Choroid plexus epithelial cell (primary cell): ENCODE measurements at regions not wholly inside any gene's neighbourhood (a gene's known extent, or its start where the extent isn't known, plus 50 kb on each side); places are given as distances from the start of the nearest gene placed in this dataset.
"Not testable (repeated sequence)": the region's sequence is repeated elsewhere in the genome, so short reads cannot be mapped to it uniquely, and the experiment has no call there.

Source experiments
- DNase-seq: peaks from one replicate; pipeline ENCODE4 v3.0.0-alpha.2; 2010; ENCODE audit warnings: low read depth
- H3K4me3 ChIP-seq: 2 replicates; pipeline ENCODE4 v1.5.1; 2011; ENCODE audit warnings: low read depth, mild to moderate bottlenecking, control low read depth, low read length, moderate library complexity
- TF ChIP-seq, protein P1 (sequence below): conservative IDR thresholded peaks from 2 replicates; pipeline ENCODE4 v1.5.1; 2011; ENCODE audit warnings: low read depth, mild to moderate bottlenecking, control low read depth, inconsistent platforms, low read length, moderate library complexity

DNA sequence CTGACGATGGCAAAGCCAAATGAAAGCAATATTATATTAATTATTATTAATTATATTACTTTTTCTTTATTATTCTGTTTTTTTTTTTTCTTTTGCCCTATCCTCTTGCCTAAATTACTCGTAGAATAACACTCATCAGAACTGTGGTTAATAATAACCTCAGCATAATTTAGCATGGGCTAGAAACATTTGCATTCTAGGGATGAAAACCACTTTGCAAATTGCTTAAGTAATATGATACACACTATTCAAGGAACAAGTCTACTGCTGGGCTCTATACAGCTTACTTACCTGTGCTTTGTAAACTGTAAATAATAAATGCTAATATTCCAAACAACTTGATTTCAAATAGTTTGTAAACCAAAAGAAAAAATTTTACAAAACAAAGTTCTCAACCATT, 375.8 kb downstream of the HGF start:
- no peak for DNase-seq
- TF ChIP-seq, protein P1, sequence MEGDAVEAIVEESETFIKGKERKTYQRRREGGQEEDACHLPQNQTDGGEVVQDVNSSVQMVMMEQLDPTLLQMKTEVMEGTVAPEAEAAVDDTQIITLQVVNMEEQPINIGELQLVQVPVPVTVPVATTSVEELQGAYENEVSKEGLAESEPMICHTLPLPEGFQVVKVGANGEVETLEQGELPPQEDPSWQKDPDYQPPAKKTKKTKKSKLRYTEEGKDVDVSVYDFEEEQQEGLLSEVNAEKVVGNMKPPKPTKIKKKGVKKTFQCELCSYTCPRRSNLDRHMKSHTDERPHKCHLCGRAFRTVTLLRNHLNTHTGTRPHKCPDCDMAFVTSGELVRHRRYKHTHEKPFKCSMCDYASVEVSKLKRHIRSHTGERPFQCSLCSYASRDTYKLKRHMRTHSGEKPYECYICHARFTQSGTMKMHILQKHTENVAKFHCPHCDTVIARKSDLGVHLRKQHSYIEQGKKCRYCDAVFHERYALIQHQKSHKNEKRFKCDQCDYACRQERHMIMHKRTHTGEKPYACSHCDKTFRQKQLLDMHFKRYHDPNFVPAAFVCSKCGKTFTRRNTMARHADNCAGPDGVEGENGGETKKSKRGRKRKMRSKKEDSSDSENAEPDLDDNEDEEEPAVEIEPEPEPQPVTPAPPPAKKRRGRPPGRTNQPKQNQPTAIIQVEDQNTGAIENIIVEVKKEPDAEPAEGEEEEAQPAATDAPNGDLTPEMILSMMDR: no peak
- no peak overlapping the region for H3K4me3 ChIP-seq

DNA sequence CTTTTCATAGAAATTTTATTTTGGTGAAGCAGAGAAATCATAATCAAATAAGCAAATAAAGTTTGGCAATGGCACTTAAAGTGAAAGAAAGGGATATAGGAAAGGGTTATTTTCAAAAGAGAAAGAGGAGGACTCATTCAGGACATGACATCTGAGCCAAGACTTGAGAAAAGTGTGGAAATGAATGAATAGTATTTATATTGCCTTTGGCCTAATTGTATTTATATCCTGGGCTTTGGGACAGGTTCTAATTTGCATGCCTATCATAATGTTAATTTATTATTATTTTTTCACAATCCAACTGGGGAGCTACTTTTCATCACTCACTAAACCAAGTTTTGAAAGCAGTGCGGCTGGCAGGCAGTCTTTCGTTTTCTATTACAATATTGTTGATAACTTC, 376.8 kb downstream of the HGF start:
- TF ChIP-seq, protein P1: no peak
- H3K4me3 ChIP-seq: no peak overlapping the region
- no peak for DNase-seq

DNA sequence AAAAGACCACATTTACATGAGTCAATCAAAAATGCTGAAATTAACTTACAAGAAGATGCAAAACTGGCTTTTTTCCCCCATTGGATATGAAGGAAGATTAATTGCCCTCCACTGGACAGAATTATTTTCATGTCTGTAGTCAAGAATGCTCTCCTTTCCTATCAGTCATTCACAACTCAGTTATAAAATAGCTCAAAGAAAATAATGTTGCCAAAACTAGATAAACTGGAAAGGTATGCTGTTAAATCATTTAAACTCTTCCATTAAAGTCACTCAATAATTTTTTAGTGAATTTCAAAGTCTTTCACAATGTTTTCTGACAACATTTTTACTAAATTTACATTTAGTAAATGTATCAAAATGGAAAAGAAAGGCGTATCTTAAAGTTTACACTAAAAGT, 384.5 kb downstream of the HGF start:
- TF ChIP-seq, protein P1: no peak
- H3K4me3 ChIP-seq: no peak overlapping the region
- DNase-seq: no peak

DNA sequence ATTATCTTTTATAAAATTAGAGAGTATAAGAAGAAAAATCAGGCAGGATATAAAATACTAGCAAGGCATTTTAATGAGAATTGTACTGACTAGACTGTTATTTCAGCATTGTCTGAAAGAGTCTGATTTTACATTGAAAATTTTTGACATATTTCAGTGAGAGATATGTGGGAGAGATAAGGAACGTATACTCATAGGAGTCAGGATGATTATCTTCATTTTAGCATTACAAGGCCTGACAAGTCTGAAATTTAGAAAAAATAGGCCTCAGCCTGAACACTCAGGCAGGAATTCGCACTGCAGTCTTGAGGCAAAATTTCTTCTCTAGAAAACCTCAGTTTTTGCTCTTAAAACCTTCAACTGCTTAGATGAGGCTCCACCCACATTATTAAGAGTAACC, 386.0 kb downstream of the HGF start:
- TF ChIP-seq, protein P1: no peak
- no peak for DNase-seq

DNA sequence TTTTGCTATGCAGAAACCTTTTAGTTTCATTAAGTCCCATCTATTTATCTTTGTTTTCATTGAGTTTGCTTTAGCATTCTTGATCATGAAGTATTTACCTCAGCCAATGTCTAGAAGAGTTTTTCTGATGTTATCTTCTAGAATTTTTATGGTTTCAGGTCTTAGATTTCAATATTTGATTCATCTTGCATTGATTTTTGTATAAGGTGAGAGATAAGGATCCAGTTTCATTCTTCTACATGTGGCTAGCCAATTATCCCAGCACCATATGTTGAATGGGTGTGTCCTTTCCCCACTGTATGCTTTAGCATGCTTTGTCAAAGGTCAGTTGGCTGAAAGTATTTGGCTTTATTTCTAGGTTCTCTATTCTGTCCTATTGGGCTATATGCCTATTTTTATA, 395.2 kb downstream of the HGF start:
- not testable (repeated sequence) for DNase-seq, H3K4me3 ChIP-seq

More for the DNA sequence above, 386.0 kb downstream of the HGF start:
- no peak overlapping the region for H3K4me3 ChIP-seq

DNA sequence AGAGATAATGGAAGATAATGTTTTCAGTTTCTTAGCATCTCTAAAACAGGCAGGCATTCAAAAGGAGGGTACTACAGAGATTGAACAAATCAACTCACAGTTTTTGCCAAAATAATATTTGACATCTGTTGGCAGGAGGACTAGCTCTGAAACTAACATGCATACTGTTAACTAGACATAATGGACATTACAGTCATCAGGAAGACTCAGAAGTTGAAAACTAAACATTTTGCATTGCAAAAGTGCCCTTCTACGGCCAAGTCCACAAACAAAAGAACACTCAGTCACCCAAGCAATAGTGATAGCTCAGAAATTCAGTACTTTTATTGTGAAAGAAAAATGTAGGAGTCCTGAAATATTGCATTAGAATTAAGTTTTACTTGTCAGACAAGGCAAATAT, 399.0 kb downstream of the HGF start:
- no peak overlapping the region for H3K4me3 ChIP-seq
- no peak for DNase-seq
- TF ChIP-seq, protein P1: no peak

DNA sequence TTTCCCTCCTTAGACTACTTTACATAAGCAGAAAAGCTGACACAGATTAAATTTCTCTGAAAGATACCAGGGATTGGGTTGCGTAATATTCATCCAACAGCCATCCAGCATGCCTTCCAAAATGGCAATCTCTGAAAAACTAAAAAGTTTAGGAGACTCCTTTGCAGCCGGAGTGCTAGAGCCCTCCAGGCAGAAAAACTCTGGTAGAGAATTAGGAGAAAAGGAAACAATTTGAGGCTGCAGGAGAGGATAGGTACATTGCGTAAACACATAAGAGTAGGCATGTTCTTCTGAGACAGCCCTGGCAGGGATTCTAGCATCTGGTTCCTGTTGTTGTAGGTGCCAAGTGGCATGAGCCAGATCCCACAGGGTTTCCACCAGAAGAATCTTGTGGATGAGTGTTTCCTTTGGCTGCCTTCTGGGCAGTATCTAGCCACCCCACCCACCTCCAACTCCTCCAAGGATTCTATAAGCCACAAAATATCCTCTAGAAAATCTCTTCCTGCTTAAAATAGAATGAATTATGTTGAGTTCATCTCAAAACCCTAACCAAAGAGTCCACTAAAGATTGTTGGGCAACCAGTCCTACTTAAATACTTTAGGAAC, 402.4 kb downstream of the HGF start:
- TF ChIP-seq, protein P1: no peak
- no peak overlapping the region for H3K4me3 ChIP-seq
- DNase-seq: peak; percentile 14
